Osteoblast (primary cell): ENCODE measurements at regions not wholly inside any gene's neighbourhood (a gene's known extent, or its start where the extent isn't known, plus 50 kb on each side); places are given as distances from the start of the nearest gene placed in this dataset.

Experiments
- DNase-seq: peaks from one replicate; pipeline ENCODE4 v3.0.0; 2011; ENCODE audit warnings: low spot score, mixed read lengths; ENCODE audit not compliant: insufficient read length; ENCODE audit errors: missing footprints
- H2AFZ ChIP-seq: 2 replicates; pipeline ENCODE4 v1.6.0; 2011; ENCODE audit warnings: mild to moderate bottlenecking, low read length
- H3K27ac ChIP-seq: 2 replicates; pipeline ENCODE4 v1.5.1; 2011; ENCODE audit warnings: mild to moderate bottlenecking, low read depth, low read length, moderate library complexity
- H3K27me3 ChIP-seq: 2 replicates; pipeline ENCODE4 v1.6.0; 2012; ENCODE audit warnings: mild to moderate bottlenecking, control low read depth, inconsistent platforms, low read length, moderate library complexity; ENCODE audit not compliant: insufficient read depth
- H3K36me3 ChIP-seq: 2 replicates; pipeline ENCODE4 v1.5.1; 2011; ENCODE audit warnings: mild to moderate bottlenecking, low read length, control low read depth, moderate library complexity; ENCODE audit not compliant: insufficient read depth
- H3K4me1 ChIP-seq: 2 replicates; pipeline ENCODE4 v1.5.1; 2011; ENCODE audit warnings: mild to moderate bottlenecking, low read length, control low read depth, moderate library complexity; ENCODE audit not compliant: insufficient read depth
- H3K4me2 ChIP-seq: 2 replicates; pipeline ENCODE4 v1.6.0; 2011; ENCODE audit warnings: mild to moderate bottlenecking, low read length; ENCODE audit not compliant: insufficient read depth
- H3K4me3 ChIP-seq: fragments of 200-600 bp; sonication (generic); 3 replicates; pipeline ENCODE4 v1.5.1; 2012; ENCODE audit warnings: mild to moderate bottlenecking, low read length, inconsistent platforms; ENCODE audit not compliant: insufficient read depth
- H3K79me2 ChIP-seq: 2 replicates; pipeline ENCODE4 v1.6.0; 2012; ENCODE audit warnings: mild to moderate bottlenecking, low read length, control low read depth, inconsistent platforms; ENCODE audit not compliant: insufficient read depth
- H3K9me3 ChIP-seq: 2 replicates; pipeline ENCODE4 v1.5.1; 2011; ENCODE audit warnings: low read depth, low read length, control low read depth
- H4K20me1 ChIP-seq: 2 replicates; pipeline ENCODE4 v1.6.0; 2012; ENCODE audit warnings: mild to moderate bottlenecking, low read length, control low read depth; ENCODE audit not compliant: insufficient read depth
- TF ChIP-seq, protein P1 (sequence below): IDR thresholded peaks from 2 replicates; pipeline ENCODE4 v1.5.1; 2011; ENCODE audit warnings: mild to moderate bottlenecking, low read depth, low read length, moderate library complexity; ENCODE audit errors: extremely low read depth

DNA sequence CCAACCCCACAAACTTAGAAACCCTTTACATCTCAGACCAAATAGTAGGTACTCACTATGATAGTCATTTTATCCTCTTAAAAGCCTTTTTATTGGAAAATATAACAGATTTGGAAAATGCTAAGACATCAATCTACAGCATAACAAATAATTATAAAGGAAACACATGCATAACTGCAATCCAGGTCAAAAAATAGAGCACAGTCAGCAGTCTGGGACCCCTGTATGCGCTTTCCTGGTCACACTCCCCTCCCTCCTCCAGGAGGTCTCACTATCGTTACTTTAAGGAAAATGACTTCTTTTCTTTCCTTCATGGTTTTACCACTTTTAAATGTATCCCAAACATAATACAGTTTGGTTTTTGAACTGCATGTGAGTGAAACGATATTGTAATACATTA lies 90.5 kb upstream of the CCDC150 start:
- Histone ChIP-seq H3K36me3 (no peaks in the 10 kb centered on the region), H3K4me1 (no peaks in the 10 kb centered on the region), H3K9me3 (no peaks in the 10 kb centered on the region), H3K79me2 (peaks cover 2% of the 10 kb centered on the region), H3K4me2 (no peak overlapping the region), H3K27me3 (no peaks in the 10 kb centered on the region), H4K20me1 (no peaks in the 10 kb centered on the region), H3K4me3 (no peak overlapping the region), H2AFZ (no peak overlapping the region), H3K27ac (no peak overlapping the region)
- DNase-seq, result no peak
- TF ChIP-seq, protein P1, sequence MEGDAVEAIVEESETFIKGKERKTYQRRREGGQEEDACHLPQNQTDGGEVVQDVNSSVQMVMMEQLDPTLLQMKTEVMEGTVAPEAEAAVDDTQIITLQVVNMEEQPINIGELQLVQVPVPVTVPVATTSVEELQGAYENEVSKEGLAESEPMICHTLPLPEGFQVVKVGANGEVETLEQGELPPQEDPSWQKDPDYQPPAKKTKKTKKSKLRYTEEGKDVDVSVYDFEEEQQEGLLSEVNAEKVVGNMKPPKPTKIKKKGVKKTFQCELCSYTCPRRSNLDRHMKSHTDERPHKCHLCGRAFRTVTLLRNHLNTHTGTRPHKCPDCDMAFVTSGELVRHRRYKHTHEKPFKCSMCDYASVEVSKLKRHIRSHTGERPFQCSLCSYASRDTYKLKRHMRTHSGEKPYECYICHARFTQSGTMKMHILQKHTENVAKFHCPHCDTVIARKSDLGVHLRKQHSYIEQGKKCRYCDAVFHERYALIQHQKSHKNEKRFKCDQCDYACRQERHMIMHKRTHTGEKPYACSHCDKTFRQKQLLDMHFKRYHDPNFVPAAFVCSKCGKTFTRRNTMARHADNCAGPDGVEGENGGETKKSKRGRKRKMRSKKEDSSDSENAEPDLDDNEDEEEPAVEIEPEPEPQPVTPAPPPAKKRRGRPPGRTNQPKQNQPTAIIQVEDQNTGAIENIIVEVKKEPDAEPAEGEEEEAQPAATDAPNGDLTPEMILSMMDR, result no peak

DNA sequence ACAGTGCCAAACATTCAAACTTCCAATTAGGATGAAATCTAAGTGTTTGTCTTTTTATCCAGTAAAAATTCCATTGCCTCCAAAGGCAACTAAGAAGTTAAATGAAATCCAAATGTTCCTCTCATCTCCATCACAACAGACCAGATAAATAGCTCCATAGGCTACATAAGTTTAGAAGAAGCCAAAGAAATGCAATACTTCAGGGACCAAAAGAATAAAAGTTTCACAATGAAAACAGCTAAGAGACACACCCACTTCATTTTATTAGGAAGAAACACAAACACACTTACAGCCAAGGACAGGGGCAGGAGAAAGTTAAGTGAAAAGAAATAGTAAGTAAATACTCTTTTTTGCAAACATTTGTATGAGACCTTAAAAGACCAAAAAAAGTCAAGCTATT lies 88.5 kb upstream of the CCDC150 start:
- Histone ChIP-seq H3K27me3 (no peaks in the 10 kb centered on the region), H3K4me1 (no peaks in the 10 kb centered on the region), H3K79me2 (peaks cover 2% of the 10 kb centered on the region), H3K36me3 (no peaks in the 10 kb centered on the region), H3K9me3 (no peaks in the 10 kb centered on the region), H3K4me3 (no peak overlapping the region), H2AFZ (no peak overlapping the region), H4K20me1 (no peaks in the 10 kb centered on the region), H3K4me2 (no peak overlapping the region), H3K27ac (no peak overlapping the region)
- TF ChIP-seq, protein P1, result no peak
- DNase-seq, result no peak

DNA sequence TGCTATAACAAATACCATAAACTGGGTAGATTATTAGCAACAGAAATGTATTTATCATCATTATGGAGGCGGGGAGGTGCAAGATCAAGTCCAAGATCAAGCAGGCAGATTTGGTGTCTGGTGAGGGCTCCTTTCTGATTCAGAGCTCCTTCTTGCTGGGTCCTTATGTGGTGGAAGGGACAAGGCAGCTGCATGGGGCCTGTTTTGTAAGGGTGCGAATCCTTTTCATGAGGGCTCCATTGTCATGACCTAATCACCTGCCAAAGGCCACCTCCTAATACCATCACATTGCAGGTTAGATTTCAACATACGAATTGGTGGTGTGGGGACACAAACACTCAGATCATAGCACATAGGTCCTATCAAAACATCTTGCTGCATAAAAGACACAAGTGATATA lies 84.4 kb upstream of the CCDC150 start:
- Histone ChIP-seq H3K79me2 (no peaks in the 10 kb centered on the region), H3K9me3 (no peaks in the 10 kb centered on the region), H3K4me2 (no peak overlapping the region), H3K4me1 (no peaks in the 10 kb centered on the region), H4K20me1 (no peaks in the 10 kb centered on the region), H3K27me3 (no peaks in the 10 kb centered on the region), H3K36me3 (no peaks in the 10 kb centered on the region), H3K4me3 (no peak overlapping the region), H2AFZ (no peak overlapping the region), H3K27ac (no peak overlapping the region)
- TF ChIP-seq, protein P1, result no peak
- DNase-seq, result no peak

DNA sequence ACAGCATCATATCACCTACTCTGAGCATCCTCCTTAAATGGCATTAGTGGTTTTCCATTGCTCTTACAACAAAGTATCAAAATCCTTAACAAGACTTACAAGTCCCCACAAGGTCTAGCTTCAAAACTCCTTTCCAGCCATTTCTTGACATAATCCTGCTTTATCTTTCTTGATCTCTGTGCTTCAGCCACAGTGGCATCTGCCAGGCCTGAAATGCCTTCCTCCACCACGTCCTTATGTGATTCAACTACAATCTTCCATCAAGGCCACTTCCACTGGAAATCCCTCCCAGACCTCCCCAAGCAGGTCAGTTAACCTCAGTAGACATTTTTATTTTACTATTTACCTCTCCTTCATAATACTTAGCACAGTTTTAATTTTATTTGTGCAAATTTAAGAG lies 83.8 kb upstream of the CCDC150 start:
- Histone ChIP-seq H3K27me3 (no peaks in the 10 kb centered on the region), H3K36me3 (no peaks in the 10 kb centered on the region), H3K27ac (no peak overlapping the region), H3K9me3 (no peaks in the 10 kb centered on the region), H3K4me1 (no peaks in the 10 kb centered on the region), H2AFZ (no peak overlapping the region), H3K4me3 (no peak overlapping the region), H4K20me1 (no peaks in the 10 kb centered on the region), H3K4me2 (no peak overlapping the region), H3K79me2 (no peaks in the 10 kb centered on the region)
- no peak for DNase-seq
- TF ChIP-seq, protein P1, result no peak
